Prostate gland (tissue), 2 donors: ENCODE measurements at regions not wholly inside any gene's neighbourhood (a gene's known extent, or its start where the extent isn't known, plus 50 kb on each side); places are given as distances from the start of the nearest gene placed in this dataset.

ENCODE experiments used
- CTCF ChIP-seq, 4 experiments: fragments of 200-600 bp in 2 of 4; fragments of 450-650 bp in 2 of 4; sonication (generic) in 2 of 4; IDR thresholded peaks; 1 replicate in 3 of 4; 2 replicates in 1 of 4; pipeline ENCODE4 v1.5.1; 2016 to 2019; ENCODE audit warnings: antibody characterized with exemption in 4 of 4, mild to moderate bottlenecking in 2 of 4, moderate library complexity in 2 of 4
- POLR2A ChIP-seq: fragments of 450-650 bp; IDR thresholded peaks from one replicate; pipeline ENCODE4 v1.6.1; 2016; ENCODE audit warnings: antibody characterized with exemption, mild to moderate bottlenecking

- TF ChIP-seq CTCF (IDR thresholded peaks at IDR 0.05) (no peak), POLR2A (no peak)
Observed at GRCh38 chr4:96775501-96775900, 935.6 kb downstream of the PDHA2 start.
